ENCODE measurements at regions not wholly inside any gene's neighbourhood (a gene's known extent, or its start where the extent isn't known, plus 50 kb on each side); places are given as distances from the start of the nearest gene placed in this dataset.

DNA sequence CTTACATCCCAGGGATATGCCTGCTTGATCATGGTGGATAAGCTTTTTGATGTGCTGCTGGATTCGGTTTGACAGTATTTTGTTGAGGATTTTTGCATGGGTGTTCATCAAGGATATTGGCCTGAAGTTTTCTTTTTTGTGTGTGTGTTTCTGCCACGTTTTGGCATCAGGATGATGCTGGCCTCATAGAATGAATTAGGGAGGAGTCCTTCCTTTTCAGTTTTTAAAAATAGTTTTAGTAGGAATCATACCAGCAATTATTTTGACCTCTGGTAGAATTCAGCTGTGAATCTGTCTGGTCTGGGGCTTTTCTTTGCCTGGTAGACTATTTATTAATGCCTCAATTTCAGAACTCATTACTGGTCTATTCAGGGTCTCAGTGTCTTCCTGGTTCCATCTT lies 362.4 kb downstream of the JRKL start:
- no peak overlapping the region for H3K27ac ChIP-seq (ENCODE audit: low read depth, low read length, poor library complexity, severe bottlenecking)
- no peak for TF ChIP-seq EZH2 (IDR thresholded peaks at IDR 0.05; ENCODE audit: borderline replicate concordance, low read length)
- TF ChIP-seq, protein P1, sequence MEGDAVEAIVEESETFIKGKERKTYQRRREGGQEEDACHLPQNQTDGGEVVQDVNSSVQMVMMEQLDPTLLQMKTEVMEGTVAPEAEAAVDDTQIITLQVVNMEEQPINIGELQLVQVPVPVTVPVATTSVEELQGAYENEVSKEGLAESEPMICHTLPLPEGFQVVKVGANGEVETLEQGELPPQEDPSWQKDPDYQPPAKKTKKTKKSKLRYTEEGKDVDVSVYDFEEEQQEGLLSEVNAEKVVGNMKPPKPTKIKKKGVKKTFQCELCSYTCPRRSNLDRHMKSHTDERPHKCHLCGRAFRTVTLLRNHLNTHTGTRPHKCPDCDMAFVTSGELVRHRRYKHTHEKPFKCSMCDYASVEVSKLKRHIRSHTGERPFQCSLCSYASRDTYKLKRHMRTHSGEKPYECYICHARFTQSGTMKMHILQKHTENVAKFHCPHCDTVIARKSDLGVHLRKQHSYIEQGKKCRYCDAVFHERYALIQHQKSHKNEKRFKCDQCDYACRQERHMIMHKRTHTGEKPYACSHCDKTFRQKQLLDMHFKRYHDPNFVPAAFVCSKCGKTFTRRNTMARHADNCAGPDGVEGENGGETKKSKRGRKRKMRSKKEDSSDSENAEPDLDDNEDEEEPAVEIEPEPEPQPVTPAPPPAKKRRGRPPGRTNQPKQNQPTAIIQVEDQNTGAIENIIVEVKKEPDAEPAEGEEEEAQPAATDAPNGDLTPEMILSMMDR (IDR thresholded peaks at IDR 0.05; ENCODE audit: low read length): no peak
- no peaks in the 10 kb centered on the region for H4K20me1 ChIP-seq (ENCODE audit: insufficient read depth, low read length)
- no peaks in the 10 kb centered on the region for H3K4me1 ChIP-seq (ENCODE audit: insufficient read depth, low read length, severe bottlenecking)
- H3F3A ChIP-seq (ENCODE audit: insufficient read depth, low read length): no peaks in the 10 kb centered on the region
- H3K9me3 ChIP-seq (ENCODE audit: low read length): no peaks in the 10 kb centered on the region
- H2AFZ ChIP-seq (ENCODE audit: low read length): no peak overlapping the region
- H3K79me2 ChIP-seq (ENCODE audit: insufficient read depth, low read length): no peaks in the 10 kb centered on the region
- no peaks in the 10 kb centered on the region for H3K27me3 ChIP-seq (ENCODE audit: insufficient read depth, low read length)
- no peaks in the 10 kb centered on the region for H3K9me2 ChIP-seq (ENCODE audit: low read depth, low read length)
- H3K4me3 ChIP-seq (ENCODE audit: low read depth, low read length, poor library complexity, severe bottlenecking): no peak overlapping the region
- no peak overlapping the region for H3K9ac ChIP-seq (ENCODE audit: low read length)
- no peaks in the 10 kb centered on the region for H3K36me3 ChIP-seq (ENCODE audit: insufficient read depth, low read length)
- no peak overlapping the region for H3K4me2 ChIP-seq (ENCODE audit: low read length)

DNA sequence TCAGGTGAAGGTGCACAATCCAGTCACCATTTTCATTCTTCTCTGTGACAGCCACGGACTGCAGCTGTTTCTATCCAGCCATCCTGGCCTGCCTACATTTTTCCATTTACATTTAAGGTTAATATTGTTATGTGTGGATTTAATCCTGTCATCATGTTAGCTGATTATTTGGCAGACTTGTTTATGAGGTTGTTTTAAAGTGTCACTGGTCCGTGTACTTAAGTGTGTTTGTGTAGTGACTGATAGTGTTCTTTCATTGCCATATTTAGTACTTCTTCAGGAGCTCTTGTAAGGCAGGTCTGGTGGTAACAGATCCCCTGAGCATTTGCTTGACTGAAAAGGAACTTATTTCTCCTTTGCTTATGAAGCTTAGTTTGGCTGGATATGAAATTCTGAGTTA lies 364.2 kb downstream of the JRKL start:
- Histone ChIP-seq H4K20me1 (ENCODE audit: insufficient read depth, low read length) (no peaks in the 10 kb centered on the region), H3K27ac (ENCODE audit: low read depth, low read length, poor library complexity, severe bottlenecking) (no peak overlapping the region), H3K27me3 (ENCODE audit: insufficient read depth, low read length) (no peaks in the 10 kb centered on the region), H3K4me1 (ENCODE audit: insufficient read depth, low read length, severe bottlenecking) (no peaks in the 10 kb centered on the region), H3K4me3 (ENCODE audit: low read depth, low read length, poor library complexity, severe bottlenecking) (no peak overlapping the region), H3K36me3 (ENCODE audit: insufficient read depth, low read length) (no peaks in the 10 kb centered on the region), H2AFZ (ENCODE audit: low read length) (no peak overlapping the region), H3K9me2 (ENCODE audit: low read depth, low read length) (no peaks in the 10 kb centered on the region), H3F3A (ENCODE audit: insufficient read depth, low read length) (no peaks in the 10 kb centered on the region), H3K4me2 (ENCODE audit: low read length) (no peak overlapping the region), H3K9ac (ENCODE audit: low read length) (no peak overlapping the region), H3K79me2 (ENCODE audit: insufficient read depth, low read length) (no peaks in the 10 kb centered on the region), H3K9me3 (ENCODE audit: low read length) (no peaks in the 10 kb centered on the region)
- TF ChIP-seq, protein P1 (IDR thresholded peaks at IDR 0.05; ENCODE audit: low read length): no peak
- no peak for TF ChIP-seq EZH2 (IDR thresholded peaks at IDR 0.05; ENCODE audit: borderline replicate concordance, low read length)

DNA sequence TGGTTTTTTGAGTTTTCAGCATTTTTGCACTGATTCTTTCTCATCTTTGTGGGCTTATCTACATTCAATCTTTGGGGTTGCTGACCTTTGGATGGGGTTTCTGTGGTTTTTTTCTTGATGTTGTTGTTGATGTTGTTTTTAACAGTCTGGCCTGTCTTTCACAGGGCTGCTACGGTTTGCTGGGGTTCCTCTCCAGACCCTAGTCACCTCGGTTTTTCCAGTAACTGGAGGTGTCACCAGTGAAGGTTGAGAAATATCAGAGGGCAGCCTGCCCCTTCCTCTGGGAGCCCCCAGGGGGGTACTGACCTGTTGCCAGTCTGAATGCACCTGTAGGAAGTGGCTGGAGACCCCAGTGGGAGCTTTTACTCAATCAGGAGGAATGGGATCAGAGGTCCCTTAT lies 365.4 kb downstream of the JRKL start:
- Histone ChIP-seq H3K4me2 (ENCODE audit: low read length) (no peak overlapping the region), H3K4me1 (ENCODE audit: insufficient read depth, low read length, severe bottlenecking) (no peaks in the 10 kb centered on the region), H3K9me3 (ENCODE audit: low read length) (no peaks in the 10 kb centered on the region), H3F3A (ENCODE audit: insufficient read depth, low read length) (no peaks in the 10 kb centered on the region), H3K27me3 (ENCODE audit: insufficient read depth, low read length) (no peaks in the 10 kb centered on the region), H2AFZ (ENCODE audit: low read length) (no peak overlapping the region), H3K27ac (ENCODE audit: low read depth, low read length, poor library complexity, severe bottlenecking) (no peak overlapping the region), H3K9me2 (ENCODE audit: low read depth, low read length) (no peaks in the 10 kb centered on the region), H3K79me2 (ENCODE audit: insufficient read depth, low read length) (no peaks in the 10 kb centered on the region), H3K36me3 (ENCODE audit: insufficient read depth, low read length) (no peaks in the 10 kb centered on the region), H3K9ac (ENCODE audit: low read length) (no peak overlapping the region), H4K20me1 (ENCODE audit: insufficient read depth, low read length) (no peaks in the 10 kb centered on the region), H3K4me3 (ENCODE audit: low read depth, low read length, poor library complexity, severe bottlenecking) (no peak overlapping the region)
- TF ChIP-seq, protein P1 (IDR thresholded peaks at IDR 0.05; ENCODE audit: low read length): no peak
- no peak for TF ChIP-seq EZH2 (IDR thresholded peaks at IDR 0.05; ENCODE audit: borderline replicate concordance, low read length)
